HCT116 (cell line): ENCODE measurements at regions not wholly inside any gene's neighbourhood (a gene's known extent, or its start where the extent isn't known, plus 50 kb on each side); places are given as distances from the start of the nearest gene placed in this dataset.

Experiments
- CEBPB ChIP-seq: IDR thresholded peaks from 2 replicates; pipeline ENCODE4 v1.6.1; 2012; ENCODE audit warnings: low read depth
- EZH2 ChIP-seq: fragments of 200-600 bp; sonication (generic); IDR thresholded peaks from 2 replicates; pipeline ENCODE4 v1.6.1; 2017; ENCODE audit warnings: antibody characterized with exemption, mixed run types
- EZH2phosphoT487 ChIP-seq: fragments of 200-600 bp; IDR thresholded peaks from 2 replicates; pipeline ENCODE4 v1.6.1; 2018; ENCODE audit warnings: antibody characterized with exemption, borderline replicate concordance
- POLR2A ChIP-seq: IDR thresholded peaks from 2 replicates; pipeline ENCODE4 v1.7.0; 2011; ENCODE audit warnings: borderline replicate concordance; ENCODE audit not compliant: insufficient read depth, insufficient read length; ENCODE audit errors: extremely low read depth
- POLR2AphosphoS5 ChIP-seq: IDR thresholded peaks from 2 replicates; pipeline ENCODE4 v1.6.1; 2011; ENCODE audit warnings: mild to moderate bottlenecking, low read depth, low read length, moderate library complexity
- RAD21 ChIP-seq: IDR thresholded peaks from 2 replicates; pipeline ENCODE4 v1.6.1; 2012; ENCODE audit warnings: low read depth, mild to moderate bottlenecking
- YY1 ChIP-seq: IDR thresholded peaks from 2 replicates; pipeline ENCODE4 v1.6.1; 2011; ENCODE audit warnings: low read length, low read depth, moderate library complexity, mild to moderate bottlenecking; ENCODE audit not compliant: insufficient replicate concordance; ENCODE audit errors: extremely low read depth
- TF ChIP-seq, protein P1 (sequence below), 3 experiments: fragments of 200-600 bp in 1 of 3; sonication (generic) in 1 of 3; IDR thresholded peaks in 2 of 3; conservative IDR thresholded peaks in 1 of 3; 2 replicates each; pipeline ENCODE4 v1.5.1; 2012 to 2017; ENCODE audit warnings: low read depth in 2 of 3, low read length in 2 of 3, antibody characterized with exemption in 1 of 3, borderline replicate concordance in 1 of 3, control low read depth in 1 of 3, mild to moderate bottlenecking in 1 of 3, mixed read lengths in 1 of 3, mixed run types in 1 of 3, moderate library complexity in 1 of 3; ENCODE audit not compliant: insufficient read depth in 1 of 3

DNA sequence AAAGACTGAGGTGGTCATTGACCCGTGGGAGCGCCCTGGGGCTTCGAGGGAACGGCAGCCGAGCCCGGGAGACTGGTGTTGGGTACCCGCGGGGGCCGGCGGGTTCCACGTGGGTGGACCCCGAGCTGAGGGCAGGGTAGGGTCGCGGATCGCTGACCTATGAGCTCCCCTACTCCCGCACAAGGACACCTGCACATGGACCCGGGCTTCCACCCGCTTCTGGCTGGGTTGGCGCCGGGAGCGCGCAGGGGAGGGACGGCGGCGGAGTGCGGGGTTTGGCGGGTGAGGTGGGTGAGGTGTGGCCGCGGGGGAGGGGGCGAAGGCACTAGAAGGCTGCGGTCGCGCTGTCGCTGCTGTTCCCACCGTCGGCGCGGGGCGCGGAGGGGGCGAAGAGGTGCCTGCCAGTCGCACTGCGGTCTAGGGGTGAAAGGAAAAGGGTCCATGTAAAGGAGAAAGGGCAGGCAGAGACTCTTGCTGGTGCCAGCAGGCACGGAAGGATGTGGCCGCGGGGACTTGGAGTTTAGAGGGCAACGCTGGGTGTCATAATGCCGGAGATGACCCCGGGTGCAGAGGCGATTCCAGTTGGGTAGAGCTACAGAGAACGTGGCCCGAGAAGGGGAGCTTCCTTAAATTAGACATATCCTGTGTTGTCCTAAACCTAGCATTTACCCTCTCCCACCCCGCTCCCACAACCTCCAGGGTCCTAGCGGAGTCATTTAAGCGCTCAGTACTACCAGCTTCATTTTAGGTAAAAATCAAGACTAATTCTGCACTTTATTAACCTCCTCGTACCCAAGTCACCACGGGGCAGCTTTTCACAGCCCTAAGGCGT lies 245.9 kb upstream of the TOPAZ1 start:
- TF ChIP-seq, protein P1, sequence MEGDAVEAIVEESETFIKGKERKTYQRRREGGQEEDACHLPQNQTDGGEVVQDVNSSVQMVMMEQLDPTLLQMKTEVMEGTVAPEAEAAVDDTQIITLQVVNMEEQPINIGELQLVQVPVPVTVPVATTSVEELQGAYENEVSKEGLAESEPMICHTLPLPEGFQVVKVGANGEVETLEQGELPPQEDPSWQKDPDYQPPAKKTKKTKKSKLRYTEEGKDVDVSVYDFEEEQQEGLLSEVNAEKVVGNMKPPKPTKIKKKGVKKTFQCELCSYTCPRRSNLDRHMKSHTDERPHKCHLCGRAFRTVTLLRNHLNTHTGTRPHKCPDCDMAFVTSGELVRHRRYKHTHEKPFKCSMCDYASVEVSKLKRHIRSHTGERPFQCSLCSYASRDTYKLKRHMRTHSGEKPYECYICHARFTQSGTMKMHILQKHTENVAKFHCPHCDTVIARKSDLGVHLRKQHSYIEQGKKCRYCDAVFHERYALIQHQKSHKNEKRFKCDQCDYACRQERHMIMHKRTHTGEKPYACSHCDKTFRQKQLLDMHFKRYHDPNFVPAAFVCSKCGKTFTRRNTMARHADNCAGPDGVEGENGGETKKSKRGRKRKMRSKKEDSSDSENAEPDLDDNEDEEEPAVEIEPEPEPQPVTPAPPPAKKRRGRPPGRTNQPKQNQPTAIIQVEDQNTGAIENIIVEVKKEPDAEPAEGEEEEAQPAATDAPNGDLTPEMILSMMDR (IDR thresholded peaks at IDR 0.05 in 2 of 3, conservative IDR thresholded peaks at IDR 0.05 in 1 of 3; ENCODE audit: borderline replicate concordance in 1 of 3, insufficient read depth in 1 of 3, low read depth in 2 of 3, low read length in 2 of 3), result no peak
- TF ChIP-seq CEBPB (no peak), POLR2A (no peak), EZH2 (no peak), POLR2AphosphoS5 (no peak), EZH2phosphoT487 (no peak), RAD21 (no peak), YY1 (no peak)
